HepG2 (cell line): ENCODE measurements at regions not wholly inside any gene's neighbourhood (a gene's known extent, or its start where the extent isn't known, plus 50 kb on each side); places are given as distances from the start of the nearest gene placed in this dataset.

Experiments
- ATAC-seq: fragments of 200-7000 bp; cut with Tn5 transposase; 3 replicates; pipeline ENCODE4 v1.9.1; 2020; ENCODE audit warnings: mild to moderate bottlenecking, moderate library complexity
- BruUV-seq: library from RNA; stranded (reverse); fragments of 400-500 nt; replicated peaks from 2 replicates; lab custom pipeline; 2021; lab: Mats Ljungman, UMichigan
- CTCF ChIA-PET: fragments of 300-600 bp; formaldehyde crosslinking; extraction: SDS; loops from one replicate; lab custom pipeline; 2021; ENCODE audit warnings: low total read pairs, inconsistent platforms, low intra/inter-chr PET ratio; lab: Yijun Ruan, JAX
- POLR2A ChIA-PET: fragments of 350-600 bp; sonication (Branson Sonifier 250); formaldehyde crosslinking; loops from one replicate; lab custom pipeline; 2020; ENCODE audit warnings: antibody characterized with exemption, inconsistent platforms; lab: Yijun Ruan, JAX
- DNase-seq: peaks from one replicate; pipeline ENCODE4 v3.0.0-alpha.2; 2015; ENCODE audit warnings: low spot score
- FAIRE-seq: peaks from 3 replicates; lab custom pipeline; 2011; peaks lifted over from hg19 to GRCh38; lab: Jason Lieb, UNC
- H2AFZ ChIP-seq: one replicate; pipeline ENCODE4 v1.6.1; 2011; ENCODE audit warnings: low read length, inconsistent platforms
- H3K27ac ChIP-seq: fragments of 300-600 bp; 3 replicates; pipeline ENCODE4 v1.8.0; 2011; ENCODE audit warnings: mixed run types, mild to moderate bottlenecking, mixed read lengths, low read length, inconsistent platforms; ENCODE audit not compliant: insufficient read depth; ENCODE audit errors: extremely low read length
- H3K27me3 ChIP-seq, 2 experiments: fragments of 200-600 bp in 1 of 2; 2 replicates in 1 of 2; 3 replicates in 1 of 2; pipeline versions ENCODE4 v1.6.0 to v1.8.0; 2011; ENCODE audit warnings: low read length in 2 of 2, mild to moderate bottlenecking in 2 of 2, moderate library complexity in 2 of 2, inconsistent platforms in 1 of 2; ENCODE audit not compliant: insufficient read depth in 2 of 2, control insufficient read depth in 1 of 2
- H3K36me3 ChIP-seq, 2 experiments: fragments of 200-600 bp in 1 of 2; replicated peaks in 1 of 2; 2 replicates in 1 of 2; 3 replicates in 1 of 2; pipeline versions ENCODE4 v1.5.1 to v1.8.0; 2011; ENCODE audit warnings: low read length in 2 of 2, inconsistent platforms in 1 of 2; ENCODE audit not compliant: insufficient read depth in 2 of 2, control insufficient read depth in 1 of 2
- H3K4me1 ChIP-seq: 2 replicates; pipeline ENCODE4 v1.5.1; 2012; ENCODE audit warnings: low read length, inconsistent platforms; ENCODE audit not compliant: insufficient read depth
- H3K4me2 ChIP-seq: 2 replicates; pipeline ENCODE4 v1.6.0; 2011; ENCODE audit warnings: low read depth, low read length, inconsistent platforms
- H3K4me3 ChIP-seq, 3 experiments: fragments of 200-600 bp in 1 of 3; sonication (generic), shearing (Covaris generic) in 1 of 3; replicated peaks in 1 of 3; 2 replicates each; pipeline ENCODE4 v1.5.1; 2011 to 2016; ENCODE audit warnings: low read length in 3 of 3, inconsistent platforms in 2 of 3, low read depth in 2 of 3, mild to moderate bottlenecking in 2 of 3, control low read depth in 1 of 3, mixed read lengths in 1 of 3; ENCODE audit not compliant: insufficient read depth in 1 of 3
- H3K79me2 ChIP-seq: one replicate; pipeline ENCODE4 v1.6.1; 2011; ENCODE audit warnings: low read length, inconsistent platforms; ENCODE audit not compliant: insufficient read depth
- H3K9ac ChIP-seq: 2 replicates; pipeline ENCODE4 v1.6.0; 2011; ENCODE audit warnings: mild to moderate bottlenecking, low read depth, low read length, inconsistent platforms; ENCODE audit not compliant: insufficient read depth
- H3K9me3 ChIP-seq: 2 replicates; pipeline ENCODE4 v1.5.1; 2012; ENCODE audit warnings: mild to moderate bottlenecking, low read length
- H4K20me1 ChIP-seq: 2 replicates; pipeline ENCODE4 v1.6.0; 2011; ENCODE audit warnings: inconsistent platforms, mild to moderate bottlenecking, low read length, moderate library complexity; ENCODE audit not compliant: insufficient read depth
- ETV5 ChIP-seq: IDR thresholded peaks from 2 replicates; pipeline ENCODE4 v1.6.1; 2018; ENCODE audit warnings: missing biosample characterization, missing genetic modification reagents, inconsistent platforms, borderline replicate concordance
- GATA4 ChIP-seq: sonication (generic); IDR thresholded peaks from 2 replicates; pipeline ENCODE4 v1.6.1; 2016; ENCODE audit warnings: antibody characterized with exemption, low read depth, borderline replicate concordance
- IRX3 ChIP-seq: sonication (generic); formaldehyde crosslinking; IDR thresholded peaks from 2 replicates; pipeline ENCODE4 v1.8.1; 2023; ENCODE audit warnings: mild to moderate bottlenecking, low read depth, missing genetic modification reagents, borderline replicate concordance
- KLF11 ChIP-seq: IDR thresholded peaks from 2 replicates; pipeline ENCODE4 v1.6.1; 2016; ENCODE audit warnings: missing compliant biosample characterization
- MAFF ChIP-seq: IDR thresholded peaks from 2 replicates; pipeline ENCODE4 v1.6.1; 2011; ENCODE audit warnings: low read depth, low read length, improper control_type of control experiment
- MED1 ChIP-seq: sonication (generic); formaldehyde crosslinking; IDR thresholded peaks from 2 replicates; pipeline ENCODE4 v1.4.0; 2020; ENCODE audit warnings: missing genetic modification reagents
- NCOA5 ChIP-seq: sonication (generic); formaldehyde crosslinking; IDR thresholded peaks from 2 replicates; pipeline ENCODE4 v1.4.0; 2020; ENCODE audit warnings: missing genetic modification reagents
- PATZ1 ChIP-seq: sonication (generic); formaldehyde crosslinking; IDR thresholded peaks from 2 replicates; pipeline ENCODE4 v1.4.0; 2020; ENCODE audit warnings: missing genetic modification reagents
- SP5 ChIP-seq: IDR thresholded peaks from 2 replicates; pipeline ENCODE4 v1.6.1; 2016; ENCODE audit warnings: low read depth, borderline replicate concordance
- STAT5B ChIP-seq: sonication (generic); formaldehyde crosslinking; IDR thresholded peaks from 2 replicates; pipeline ENCODE4 v1.4.0; 2020; ENCODE audit warnings: missing genetic modification reagents
- ZBTB26 ChIP-seq: IDR thresholded peaks from 2 replicates; pipeline ENCODE4 v1.6.1; 2016; ENCODE audit warnings: missing compliant biosample characterization, missing genetic modification reagents, borderline replicate concordance
- ZNF383 ChIP-seq: sonication (generic); formaldehyde crosslinking; IDR thresholded peaks from 2 replicates; pipeline ENCODE4 v1.4.0; 2020; ENCODE audit warnings: missing genetic modification reagents, mild to moderate bottlenecking, borderline replicate concordance
- ZNF703 ChIP-seq: sonication (generic); formaldehyde crosslinking; IDR thresholded peaks from 2 replicates; pipeline ENCODE4 v1.5.1; 2020; ENCODE audit warnings: missing genetic modification reagents, mild to moderate bottlenecking, moderate library complexity, borderline replicate concordance
- ZNF841 ChIP-seq: sonication (generic); formaldehyde crosslinking; IDR thresholded peaks from 2 replicates; pipeline ENCODE4 v1.8.1; 2023; ENCODE audit warnings: missing genetic modification reagents, borderline replicate concordance
- WGBS: methylation state at CpG from one replicate; pipeline ENCODE4 v1.1.6; 2017; ENCODE audit warnings: low lambda C conversion rate; 5-methylcytosine and 5-hydroxymethylcytosine counted together
- in situ Hi-C: cut with HindIII; loops from 2 replicates; pipeline ENCODE4 v1.10.0; 2017; ENCODE audit warnings: low pct_unique_long_range_greater_than_20kb; ENCODE audit not compliant: extremely low pct_ligation_motif_present
- intact Hi-C: fragments of 100-400 bp; cut with micrococcal nuclease; formaldehyde crosslinking; loops from one replicate; pipeline ENCODE4 v1.10.0; 2022; ENCODE audit not compliant: unreplicated experiment
- TF ChIP-seq, protein P1 (sequence below): sonication (generic); formaldehyde crosslinking; IDR thresholded peaks from 2 replicates; pipeline ENCODE4 v1.9.0; 2021; ENCODE audit warnings: missing genetic modification reagents, mild to moderate bottlenecking, borderline replicate concordance
- TF ChIP-seq, protein P2 (sequence below): sonication (generic); formaldehyde crosslinking; IDR thresholded peaks from 2 replicates; pipeline ENCODE4 v1.4.0; 2020; ENCODE audit warnings: missing genetic modification reagents
- TF ChIP-seq, protein P3 (sequence below): sonication (generic); formaldehyde crosslinking; IDR thresholded peaks from 2 replicates; pipeline ENCODE4 v1.4.0; 2020; ENCODE audit warnings: mild to moderate bottlenecking, missing genetic modification reagents
- TF ChIP-seq, protein P4 (sequence below): fragments of 450-650 bp; IDR thresholded peaks from 2 replicates; pipeline ENCODE4 v1.6.1; 2016

GRCh38 chr6:82017773-82018172 lies 229.8 kb downstream of the IBTK start:
- FAIRE-seq (no peak), DNase-seq (no peak), ATAC-seq (no peak)
- Histone ChIP-seq H3K27ac (no peak overlapping the region), H3K9ac (no peak overlapping the region), H3K27me3 (no peaks in the 10 kb centered on the region), H3K4me2 (no peak overlapping the region), H4K20me1 (no peaks in the 10 kb centered on the region), H3K9me3 (no peaks in the 10 kb centered on the region), H3K36me3 (no peaks in the 10 kb centered on the region), H3K4me1 (peaks cover 49% of the 10 kb centered on the region), H2AFZ (no peak overlapping the region), H3K79me2 (no peaks in the 10 kb centered on the region), H3K4me3 (no peak overlapping the region)
- in situ Hi-C loops (loop anchor here (25.0 kb wide), 1 partner anchor 780 kb away; no protein-coding TSS in a partner anchor), intact Hi-C loops (no loop called here)
- WGBS: 96% methylated on average over 3 of the region's 3 CpGs
- no TSS peak for BruUV-seq
- POLR2A ChIA-PET: no interaction called here
- CTCF ChIA-PET: no interaction called here
- TF ChIP-seq, protein P1, sequence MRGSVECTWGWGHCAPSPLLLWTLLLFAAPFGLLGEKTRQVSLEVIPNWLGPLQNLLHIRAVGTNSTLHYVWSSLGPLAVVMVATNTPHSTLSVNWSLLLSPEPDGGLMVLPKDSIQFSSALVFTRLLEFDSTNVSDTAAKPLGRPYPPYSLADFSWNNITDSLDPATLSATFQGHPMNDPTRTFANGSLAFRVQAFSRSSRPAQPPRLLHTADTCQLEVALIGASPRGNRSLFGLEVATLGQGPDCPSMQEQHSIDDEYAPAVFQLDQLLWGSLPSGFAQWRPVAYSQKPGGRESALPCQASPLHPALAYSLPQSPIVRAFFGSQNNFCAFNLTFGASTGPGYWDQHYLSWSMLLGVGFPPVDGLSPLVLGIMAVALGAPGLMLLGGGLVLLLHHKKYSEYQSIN (CRISPR knock-in tag): no peak
- no peak for TF ChIP-seq ZNF383 (CRISPR knock-in tag)
- no peak for TF ChIP-seq SP5 (CRISPR knock-in tag)
- TF ChIP-seq ZBTB26 (CRISPR knock-in tag): no peak
- no peak for TF ChIP-seq NCOA5 (CRISPR knock-in tag)
- TF ChIP-seq KLF11 (CRISPR knock-in tag): no peak
- TF ChIP-seq STAT5B (CRISPR knock-in tag): no peak
- no peak for TF ChIP-seq ZNF703 (CRISPR knock-in tag)
- no peak for TF ChIP-seq PATZ1 (CRISPR knock-in tag)
- TF ChIP-seq IRX3 (CRISPR knock-in tag): no peak
- TF ChIP-seq MED1 (CRISPR knock-in tag): no peak
- TF ChIP-seq ZNF841 (CRISPR knock-in tag): no peak
- TF ChIP-seq GATA4: no peak
- TF ChIP-seq, protein P2, sequence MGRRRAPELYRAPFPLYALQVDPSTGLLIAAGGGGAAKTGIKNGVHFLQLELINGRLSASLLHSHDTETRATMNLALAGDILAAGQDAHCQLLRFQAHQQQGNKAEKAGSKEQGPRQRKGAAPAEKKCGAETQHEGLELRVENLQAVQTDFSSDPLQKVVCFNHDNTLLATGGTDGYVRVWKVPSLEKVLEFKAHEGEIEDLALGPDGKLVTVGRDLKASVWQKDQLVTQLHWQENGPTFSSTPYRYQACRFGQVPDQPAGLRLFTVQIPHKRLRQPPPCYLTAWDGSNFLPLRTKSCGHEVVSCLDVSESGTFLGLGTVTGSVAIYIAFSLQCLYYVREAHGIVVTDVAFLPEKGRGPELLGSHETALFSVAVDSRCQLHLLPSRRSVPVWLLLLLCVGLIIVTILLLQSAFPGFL (CRISPR knock-in tag): no peak
- TF ChIP-seq ETV5 (CRISPR knock-in tag): no peak
- TF ChIP-seq, protein P3, sequence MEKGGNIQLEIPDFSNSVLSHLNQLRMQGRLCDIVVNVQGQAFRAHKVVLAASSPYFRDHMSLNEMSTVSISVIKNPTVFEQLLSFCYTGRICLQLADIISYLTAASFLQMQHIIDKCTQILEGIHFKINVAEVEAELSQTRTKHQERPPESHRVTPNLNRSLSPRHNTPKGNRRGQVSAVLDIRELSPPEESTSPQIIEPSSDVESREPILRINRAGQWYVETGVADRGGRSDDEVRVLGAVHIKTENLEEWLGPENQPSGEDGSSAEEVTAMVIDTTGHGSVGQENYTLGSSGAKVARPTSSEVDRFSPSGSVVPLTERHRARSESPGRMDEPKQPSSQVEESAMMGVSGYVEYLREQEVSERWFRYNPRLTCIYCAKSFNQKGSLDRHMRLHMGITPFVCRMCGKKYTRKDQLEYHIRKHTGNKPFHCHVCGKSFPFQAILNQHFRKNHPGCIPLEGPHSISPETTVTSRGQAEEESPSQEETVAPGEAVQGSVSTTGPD (CRISPR knock-in tag): no peak
- TF ChIP-seq MAFF: no peak
- TF ChIP-seq, protein P4, sequence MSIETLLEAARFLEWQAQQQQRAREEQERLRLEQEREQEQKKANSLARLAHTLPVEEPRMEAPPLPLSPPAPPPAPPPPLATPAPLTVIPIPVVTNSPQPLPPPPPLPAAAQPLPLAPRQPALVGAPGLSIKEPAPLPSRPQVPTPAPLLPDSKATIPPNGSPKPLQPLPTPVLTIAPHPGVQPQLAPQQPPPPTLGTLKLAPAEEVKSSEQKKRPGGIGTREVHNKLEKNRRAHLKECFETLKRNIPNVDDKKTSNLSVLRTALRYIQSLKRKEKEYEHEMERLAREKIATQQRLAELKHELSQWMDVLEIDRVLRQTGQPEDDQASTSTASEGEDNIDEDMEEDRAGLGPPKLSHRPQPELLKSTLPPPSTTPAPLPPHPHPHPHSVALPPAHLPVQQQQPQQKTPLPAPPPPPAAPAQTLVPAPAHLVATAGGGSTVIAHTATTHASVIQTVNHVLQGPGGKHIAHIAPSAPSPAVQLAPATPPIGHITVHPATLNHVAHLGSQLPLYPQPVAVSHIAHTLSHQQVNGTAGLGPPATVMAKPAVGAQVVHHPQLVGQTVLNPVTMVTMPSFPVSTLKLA: no peak
